NB4 (cell line): ENCODE measurements at regions not wholly inside any gene's neighbourhood (a gene's known extent, or its start where the extent isn't known, plus 50 kb on each side); places are given as distances from the start of the nearest gene placed in this dataset.

Experiments used
- POLR2A ChIP-seq: IDR thresholded peaks from 2 replicates; pipeline ENCODE4 v1.6.1; 2011; ENCODE audit warnings: mild to moderate bottlenecking; ENCODE audit not compliant: insufficient read length; ENCODE audit errors: extremely low read depth
- TF ChIP-seq, protein P1 (sequence below): IDR thresholded peaks from one replicate; pipeline ENCODE4 v1.5.1; 2012; ENCODE audit warnings: low read depth, low read length
- TF ChIP-seq, protein P2 (sequence below): IDR thresholded peaks from 2 replicates; pipeline ENCODE4 v1.6.1; 2011; ENCODE audit warnings: low read depth, low read length

DNA sequence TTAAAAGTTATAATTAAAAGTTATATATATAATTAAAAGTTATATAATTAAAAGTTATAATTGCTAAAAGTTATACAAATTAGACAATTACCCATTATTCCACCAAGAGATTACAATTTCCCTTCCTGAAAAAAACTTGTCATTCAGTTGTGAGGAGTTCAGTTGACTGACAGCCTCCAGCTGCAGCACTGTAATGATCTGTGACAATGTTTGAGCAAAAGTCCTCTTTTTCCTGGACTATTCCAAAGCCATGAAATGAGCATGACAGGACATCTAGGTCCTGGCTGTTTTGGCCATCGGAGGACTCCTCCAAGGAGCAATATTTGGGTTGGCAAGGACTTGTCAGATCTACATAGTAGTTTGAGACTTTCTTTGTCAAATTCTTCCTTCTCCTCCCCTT lies 258.7 kb upstream of the EDNRB start:
- no peak for TF ChIP-seq POLR2A
- TF ChIP-seq, protein P1, sequence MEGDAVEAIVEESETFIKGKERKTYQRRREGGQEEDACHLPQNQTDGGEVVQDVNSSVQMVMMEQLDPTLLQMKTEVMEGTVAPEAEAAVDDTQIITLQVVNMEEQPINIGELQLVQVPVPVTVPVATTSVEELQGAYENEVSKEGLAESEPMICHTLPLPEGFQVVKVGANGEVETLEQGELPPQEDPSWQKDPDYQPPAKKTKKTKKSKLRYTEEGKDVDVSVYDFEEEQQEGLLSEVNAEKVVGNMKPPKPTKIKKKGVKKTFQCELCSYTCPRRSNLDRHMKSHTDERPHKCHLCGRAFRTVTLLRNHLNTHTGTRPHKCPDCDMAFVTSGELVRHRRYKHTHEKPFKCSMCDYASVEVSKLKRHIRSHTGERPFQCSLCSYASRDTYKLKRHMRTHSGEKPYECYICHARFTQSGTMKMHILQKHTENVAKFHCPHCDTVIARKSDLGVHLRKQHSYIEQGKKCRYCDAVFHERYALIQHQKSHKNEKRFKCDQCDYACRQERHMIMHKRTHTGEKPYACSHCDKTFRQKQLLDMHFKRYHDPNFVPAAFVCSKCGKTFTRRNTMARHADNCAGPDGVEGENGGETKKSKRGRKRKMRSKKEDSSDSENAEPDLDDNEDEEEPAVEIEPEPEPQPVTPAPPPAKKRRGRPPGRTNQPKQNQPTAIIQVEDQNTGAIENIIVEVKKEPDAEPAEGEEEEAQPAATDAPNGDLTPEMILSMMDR: no peak
- TF ChIP-seq, protein P2, sequence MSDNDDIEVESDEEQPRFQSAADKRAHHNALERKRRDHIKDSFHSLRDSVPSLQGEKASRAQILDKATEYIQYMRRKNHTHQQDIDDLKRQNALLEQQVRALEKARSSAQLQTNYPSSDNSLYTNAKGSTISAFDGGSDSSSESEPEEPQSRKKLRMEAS: no peak
